ENCODE measurements at regions not wholly inside any gene's neighbourhood (a gene's known extent, or its start where the extent isn't known, plus 50 kb on each side); places are given as distances from the start of the nearest gene placed in this dataset.

GRCh38 chr12:23290627-23291330 lies 658.7 kb downstream of the SOX5 start:
- Mint-ChIP-seq H3K27me3 (no peaks in the 10 kb centered on the region), H3K4me3 (no peak overlapping the region), H3K36me3 (no peaks in the 10 kb centered on the region), H3K27ac (no peak overlapping the region), H3K4me1 (no peaks in the 10 kb centered on the region), H3K9me3 (peaks cover 0 to 9% (median 0%) of the 10 kb centered on the region in 9 donors)
- POLR2A ChIA-PET = no interaction called here
- no peak for ATAC-seq
- DNase-seq = no peak

GRCh38 chr12:23303220-23303619 lies 646.2 kb downstream of the SOX5 start:
- H3K27ac Mint-ChIP-seq = no peak overlapping the region
- ATAC-seq (no peak), DNase-seq (no peak)
- H3K4me3 Mint-ChIP-seq = no peak overlapping the region
- no peaks in the 10 kb centered on the region for H3K27me3 Mint-ChIP-seq
- H3K9me3 Mint-ChIP-seq = peaks cover 0 to 22% (median 8%) of the 10 kb centered on the region in 9 donors
- H3K4me1 Mint-ChIP-seq = no peaks in the 10 kb centered on the region
- H3K36me3 Mint-ChIP-seq = no peaks in the 10 kb centered on the region
- POLR2A ChIA-PET = no interaction called here

GRCh38 chr12:23303821-23304220 lies 645.6 kb downstream of the SOX5 start:
- H3K4me1 Mint-ChIP-seq = no peaks in the 10 kb centered on the region
- H3K36me3 Mint-ChIP-seq = no peaks in the 10 kb centered on the region
- no peak for ATAC-seq
- H3K27ac Mint-ChIP-seq = no peak overlapping the region
- H3K9me3 Mint-ChIP-seq = peaks cover 0 to 25% (median 7%) of the 10 kb centered on the region in 9 donors
- DNase-seq = no peak
- H3K27me3 Mint-ChIP-seq = no peaks in the 10 kb centered on the region
- POLR2A ChIA-PET = no interaction called here
- no peak overlapping the region for H3K4me3 Mint-ChIP-seq

GRCh38 chr12:23333938-23334337 lies 615.5 kb downstream of the SOX5 start:
- no peak overlapping the region for H3K27ac Mint-ChIP-seq
- DNase-seq (no peak), ATAC-seq (no peak)
- H3K36me3 Mint-ChIP-seq = no peaks in the 10 kb centered on the region
- H3K27me3 Mint-ChIP-seq = peaks cover 0 to 1% (median 0%) of the 10 kb centered on the region in 5 donors
- POLR2A ChIA-PET = no interaction called here
- H3K9me3 Mint-ChIP-seq = peaks cover 0 to 5% (median 2%) of the 10 kb centered on the region in 9 donors
- no peak overlapping the region for H3K4me3 Mint-ChIP-seq
- H3K4me1 Mint-ChIP-seq = no peaks in the 10 kb centered on the region

- Mint-ChIP-seq H3K4me3 (no peak overlapping the region), H3K27ac (no peak overlapping the region)
These were observed 613.9 kb downstream of the SOX5 start for GRCh38 chr12:23335593-23335992.

GRCh38 chr12:23337213-23337612 lies 612.3 kb downstream of the SOX5 start:
- DNase-seq = no peak
- Mint-ChIP-seq H3K27me3 (peaks cover 0 to 1% (median 0%) of the 10 kb centered on the region in 5 donors), H3K27ac (no peak overlapping the region), H3K9me3 (peaks cover 0 to 13% (median 2%) of the 10 kb centered on the region in 9 donors), H3K36me3 (no peaks in the 10 kb centered on the region), H3K4me1 (no peaks in the 10 kb centered on the region), H3K4me3 (no peak overlapping the region)
- POLR2A ChIA-PET = no interaction called here
- ATAC-seq = no peak

More at GRCh38 chr12:23335593-23335992, 613.9 kb downstream of the SOX5 start:
- DNase-seq (no peak), ATAC-seq (no peak)
- Mint-ChIP-seq H3K4me1 (no peaks in the 10 kb centered on the region), H3K9me3 (peaks cover 0 to 13% (median 2%) of the 10 kb centered on the region in 9 donors), H3K36me3 (no peaks in the 10 kb centered on the region), H3K27me3 (peaks cover 0 to 1% (median 0%) of the 10 kb centered on the region in 5 donors)
- POLR2A ChIA-PET = no interaction called here

- no peak overlapping the region for H3K27ac Mint-ChIP-seq
- POLR2A ChIA-PET = no interaction called here
- no peaks in the 10 kb centered on the region for H3K4me1 Mint-ChIP-seq
- DNase-seq (no peak), ATAC-seq (no peak)
- H3K9me3 Mint-ChIP-seq = peaks cover 0 to 22% (median 2%) of the 10 kb centered on the region in 9 donors
- no peaks in the 10 kb centered on the region for H3K27me3 Mint-ChIP-seq
- H3K36me3 Mint-ChIP-seq = no peaks in the 10 kb centered on the region
- H3K4me3 Mint-ChIP-seq = no peak overlapping the region
These were observed 609.1 kb downstream of the SOX5 start for GRCh38 chr12:23340351-23340750.

GRCh38 chr12:23342407-23342806 lies 607.1 kb downstream of the SOX5 start:
- Mint-ChIP-seq H3K36me3 (peaks cover 0 to 4% (median 0%) of the 10 kb centered on the region in 3 donors), H3K4me3 (no peak overlapping the region), H3K4me1 (no peaks in the 10 kb centered on the region), H3K27ac (no peak overlapping the region), H3K9me3 (peaks cover 0 to 22% (median 4%) of the 10 kb centered on the region in 9 donors), H3K27me3 (no peaks in the 10 kb centered on the region)
- ATAC-seq = no peak
- DNase-seq = no peak
- POLR2A ChIA-PET = no interaction called here

GRCh38 chr12:23349564-23349963 lies 599.9 kb downstream of the SOX5 start:
- ATAC-seq (no peak), DNase-seq (no peak)
- Mint-ChIP-seq H3K9me3 (peaks cover 0 to 16% (median 4%) of the 10 kb centered on the region in 9 donors), H3K4me3 (no peak overlapping the region), H3K4me1 (no peaks in the 10 kb centered on the region), H3K27ac (no peak overlapping the region), H3K27me3 (no peaks in the 10 kb centered on the region), H3K36me3 (peaks cover 0 to 4% (median 0%) of the 10 kb centered on the region in 3 donors)
- POLR2A ChIA-PET = no interaction called here

GRCh38 chr12:23350808-23351207 lies 598.7 kb downstream of the SOX5 start:
- Mint-ChIP-seq H3K4me1 (no peaks in the 10 kb centered on the region), H3K9me3 (peaks cover 0 to 14% (median 4%) of the 10 kb centered on the region in 9 donors), H3K27me3 (no peaks in the 10 kb centered on the region), H3K36me3 (peaks cover 0 to 4% (median 0%) of the 10 kb centered on the region in 3 donors), H3K27ac (no peak overlapping the region), H3K4me3 (no peak overlapping the region)
- no peak for DNase-seq
- no peak for ATAC-seq
- POLR2A ChIA-PET = no interaction called here

GRCh38 chr12:23352670-23353069 lies 596.8 kb downstream of the SOX5 start:
- Mint-ChIP-seq H3K27me3 (no peaks in the 10 kb centered on the region), H3K4me1 (no peaks in the 10 kb centered on the region), H3K4me3 (no peak overlapping the region), H3K9me3 (peaks cover 0 to 14% (median 0%) of the 10 kb centered on the region in 9 donors), H3K36me3 (no peaks in the 10 kb centered on the region), H3K27ac (no peak overlapping the region)
- POLR2A ChIA-PET = no interaction called here
- DNase-seq (no peak), ATAC-seq (no peak)

- H3K27ac Mint-ChIP-seq = no peak overlapping the region
- POLR2A ChIA-PET = no interaction called here
- peaks cover 0 to 11% (median 0%) of the 10 kb centered on the region in 9 donors for H3K9me3 Mint-ChIP-seq
- no peaks in the 10 kb centered on the region for H3K36me3 Mint-ChIP-seq
- H3K4me1 Mint-ChIP-seq = no peaks in the 10 kb centered on the region
- H3K4me3 Mint-ChIP-seq = no peak overlapping the region
- DNase-seq = no peak
- no peak for ATAC-seq
- no peaks in the 10 kb centered on the region for H3K27me3 Mint-ChIP-seq
These were observed 594.7 kb downstream of the SOX5 start for GRCh38 chr12:23354800-23355199.

GRCh38 chr12:23356440-23356839 lies 593.0 kb downstream of the SOX5 start:
- Mint-ChIP-seq H3K9me3 (peaks cover 0 to 10% (median 0%) of the 10 kb centered on the region in 9 donors), H3K27ac (no peak overlapping the region), H3K36me3 (no peaks in the 10 kb centered on the region)

More at GRCh38 chr12:23356440-23356839, 593.0 kb downstream of the SOX5 start:
- H3K4me3 Mint-ChIP-seq = no peak overlapping the region
- H3K4me1 Mint-ChIP-seq = no peaks in the 10 kb centered on the region
- POLR2A ChIA-PET = no interaction called here
- no peak for ATAC-seq
- no peak for DNase-seq
- H3K27me3 Mint-ChIP-seq = no peaks in the 10 kb centered on the region
